ENCODE measurements at regions not wholly inside any gene's neighbourhood (a gene's known extent, or its start where the extent isn't known, plus 50 kb on each side); places are given as distances from the start of the nearest gene placed in this dataset.

DNA sequence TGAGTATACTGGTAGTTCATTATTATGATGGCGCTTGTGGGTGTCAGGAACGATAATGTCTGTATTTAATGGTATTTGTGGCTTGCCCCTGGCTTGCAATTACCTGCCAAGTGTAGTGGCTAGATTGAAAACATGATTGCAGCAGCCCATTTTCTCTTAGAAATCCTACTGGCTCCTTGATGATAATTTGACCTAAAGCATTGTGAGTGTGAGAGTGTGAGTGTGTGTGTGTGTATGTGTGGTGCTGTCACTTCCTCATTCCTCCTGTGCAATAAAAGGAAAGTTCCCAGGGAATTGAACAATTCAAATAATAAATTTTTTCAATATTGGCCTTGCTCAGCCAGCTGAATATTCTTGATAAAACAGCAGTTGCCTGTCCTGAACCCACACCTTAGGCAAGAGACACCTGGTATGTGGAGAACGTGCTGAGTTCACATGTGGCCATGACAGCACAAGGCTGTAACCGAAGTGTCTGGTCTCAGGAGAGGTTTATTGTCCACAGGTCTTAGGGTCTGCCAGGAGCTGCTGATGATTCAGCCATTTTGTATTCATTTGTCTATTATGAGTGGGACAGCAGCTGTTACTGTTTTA is 193.3 kb downstream of the CD47 start:
- no peak for DNase-seq (ENCODE audit: low read depth in 2 of 2)

- DNase-seq (ENCODE audit: low read depth in 2 of 2): no peak
Observed at GRCh38 chr3:107894998-107895397, 195.8 kb downstream of the CD47 start.

DNA sequence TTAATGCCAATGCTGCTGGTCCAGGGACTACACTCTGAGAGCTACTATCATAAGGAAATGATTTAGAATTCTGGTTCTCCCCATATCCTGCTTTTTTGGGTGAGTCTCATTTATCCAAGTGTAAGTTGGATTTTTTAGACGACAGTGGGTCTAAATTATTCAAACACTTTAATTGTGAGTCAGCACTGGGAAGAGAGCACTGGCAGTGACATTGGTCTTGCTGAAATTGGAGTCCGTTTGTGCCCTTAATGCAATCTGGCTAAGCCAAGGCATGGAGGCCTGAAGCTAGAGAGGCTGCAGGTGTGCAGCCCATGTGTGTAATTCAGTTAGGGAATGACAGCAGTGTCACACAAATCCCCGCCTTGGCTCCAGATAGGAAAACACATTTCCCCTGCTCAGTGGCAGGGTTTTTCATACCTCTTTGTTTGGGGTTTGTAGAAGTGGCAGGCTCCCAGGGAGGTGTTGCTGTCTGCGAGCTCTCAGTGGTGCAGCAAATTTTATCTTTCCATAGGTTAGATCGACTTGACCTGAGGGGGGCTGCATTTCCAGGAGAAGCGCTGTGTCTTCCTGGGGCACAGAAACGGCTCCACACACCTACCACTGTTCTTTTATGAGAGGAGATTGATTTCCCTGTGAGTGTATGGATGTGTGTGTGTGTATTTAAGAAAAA is 197.7 kb downstream of the CD47 start:
- no peak for DNase-seq (ENCODE audit: low read depth in 2 of 2)

DNA sequence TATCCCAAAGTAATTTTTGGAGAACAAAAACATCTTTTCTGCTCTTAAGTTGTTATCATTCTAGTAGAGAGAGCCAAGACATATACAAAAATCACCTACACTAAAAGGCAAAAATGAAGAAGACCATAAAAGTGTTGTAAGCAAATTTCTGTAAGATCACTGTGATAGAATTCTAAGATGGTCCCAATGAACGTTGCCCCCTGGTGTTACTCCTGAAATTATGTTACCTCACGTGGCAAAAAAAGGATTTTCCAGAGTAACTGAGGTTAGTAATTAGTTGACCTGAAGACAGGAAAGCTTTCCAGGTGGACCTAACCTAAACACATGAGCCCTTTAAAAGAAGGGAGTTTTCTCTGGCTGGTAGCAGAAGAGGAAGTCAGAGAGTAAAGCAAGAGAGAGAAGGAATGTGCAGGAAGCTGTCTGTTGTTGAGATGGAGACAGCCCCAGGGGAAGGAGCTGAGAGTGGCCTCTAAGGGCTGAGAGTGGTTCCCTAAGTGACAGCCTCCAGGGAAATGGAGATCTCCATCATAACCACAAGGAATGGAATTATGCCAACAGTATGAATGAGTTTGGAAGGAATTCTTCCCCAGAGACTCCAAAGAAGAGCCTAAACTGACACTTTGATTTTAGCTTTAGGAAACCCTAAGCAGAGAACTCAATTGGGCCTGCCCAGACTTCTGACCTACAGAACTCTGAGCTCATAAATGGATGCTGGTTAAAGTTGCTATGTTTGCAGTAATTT is 205.9 kb downstream of the CD47 start:
- no peak for DNase-seq (ENCODE audit: low read depth in 2 of 2)

DNA sequence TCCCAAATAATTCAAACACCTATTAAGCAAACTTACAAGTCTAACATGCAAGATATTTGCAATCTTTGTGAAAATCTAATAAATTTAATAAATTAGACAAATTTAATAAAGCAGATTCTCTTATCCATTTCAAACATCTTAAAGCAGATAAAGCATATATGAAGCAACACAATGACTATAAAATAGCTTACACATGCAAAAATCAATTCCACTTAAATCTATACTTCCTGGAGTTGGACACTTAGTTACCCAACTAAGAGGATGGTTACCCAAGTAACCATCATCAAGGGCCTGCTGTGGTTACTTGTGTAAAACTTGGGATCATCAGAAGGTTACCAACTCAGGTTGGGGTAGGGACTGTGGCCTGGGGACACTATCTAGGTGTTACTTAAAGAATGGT is 206.8 kb downstream of the CD47 start:
- no peak for DNase-seq (ENCODE audit: low read depth in 2 of 2)

DNA sequence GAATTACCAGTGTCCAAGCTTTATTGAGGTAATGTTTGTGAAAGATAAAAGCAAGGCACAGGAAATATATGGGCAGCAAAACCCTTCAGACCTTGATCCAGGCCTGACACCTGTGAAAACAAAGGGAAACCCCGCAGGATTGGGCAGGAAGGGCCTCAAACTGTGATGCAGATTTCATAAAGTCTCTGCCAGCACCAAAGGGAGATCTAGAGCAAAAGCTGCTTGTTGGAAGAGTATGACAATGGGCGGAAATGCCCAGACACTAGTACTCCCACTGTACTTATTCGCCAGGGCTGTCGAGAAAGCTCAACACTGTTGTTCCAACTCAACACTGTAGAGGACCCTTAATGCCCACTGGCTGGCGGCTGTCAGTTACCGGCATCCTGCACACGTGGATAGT is 207.9 kb downstream of the CD47 start:
- no peak for DNase-seq (ENCODE audit: low read depth in 2 of 2)

DNA sequence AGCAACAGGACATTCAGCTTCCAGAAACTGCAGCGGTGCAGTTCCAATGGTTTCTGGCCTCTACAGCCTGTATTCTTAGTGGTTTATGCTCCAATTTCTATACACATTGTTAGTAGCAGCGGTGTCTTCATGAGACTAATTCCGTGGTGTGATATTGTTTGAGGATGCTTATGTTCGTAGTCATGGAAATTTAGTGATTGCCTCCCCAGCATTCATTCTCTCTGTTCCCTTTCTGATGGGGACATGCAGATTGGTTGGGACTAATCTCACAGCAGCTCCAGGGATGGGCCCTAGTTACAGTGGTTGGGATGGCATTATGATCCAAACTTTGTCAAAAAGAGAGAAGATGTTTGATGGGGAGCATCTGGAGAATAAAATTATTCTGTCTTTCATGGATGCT is 208.6 kb downstream of the CD47 start:
- no peak for DNase-seq (ENCODE audit: low read depth in 2 of 2)

GRCh38 chr3:107881509-107881908 is 209.3 kb downstream of the CD47 start:
- no peak for DNase-seq (ENCODE audit: low read depth in 2 of 2)

- DNase-seq (ENCODE audit: low read depth in 2 of 2): no peak
Observed at GRCh38 chr3:107880702-107881101, 210.1 kb downstream of the CD47 start.

DNA sequence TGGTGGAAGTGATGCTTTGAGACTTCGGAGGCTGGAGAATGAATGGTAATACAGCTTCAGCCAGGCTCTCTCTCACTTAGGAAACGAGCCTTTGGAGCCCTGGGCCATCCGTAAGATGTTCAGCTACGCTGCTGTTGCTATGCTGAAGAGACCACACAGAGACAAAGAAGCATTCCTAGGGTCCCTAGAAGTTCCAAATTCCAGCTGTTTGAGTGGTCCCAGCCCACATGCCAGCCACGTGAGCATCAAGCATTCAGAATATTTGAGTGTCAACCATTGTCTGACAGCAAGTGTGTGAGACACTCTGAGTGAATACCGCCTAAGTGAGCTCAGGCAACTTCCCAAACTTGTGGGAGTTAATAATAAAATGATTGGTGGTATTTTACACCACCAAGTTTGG is 212.9 kb downstream of the CD47 start:
- DNase-seq (ENCODE audit: low read depth in 2 of 2): no peak

GRCh38 chr3:107870943-107871638 is 219.7 kb downstream of the CD47 start:
- DNase-seq (ENCODE audit: low read depth in 2 of 2): no peak

GRCh38 chr3:107870096-107870495 is 220.7 kb downstream of the CD47 start:
- DNase-seq (ENCODE audit: low read depth in 2 of 2): no peak

DNA sequence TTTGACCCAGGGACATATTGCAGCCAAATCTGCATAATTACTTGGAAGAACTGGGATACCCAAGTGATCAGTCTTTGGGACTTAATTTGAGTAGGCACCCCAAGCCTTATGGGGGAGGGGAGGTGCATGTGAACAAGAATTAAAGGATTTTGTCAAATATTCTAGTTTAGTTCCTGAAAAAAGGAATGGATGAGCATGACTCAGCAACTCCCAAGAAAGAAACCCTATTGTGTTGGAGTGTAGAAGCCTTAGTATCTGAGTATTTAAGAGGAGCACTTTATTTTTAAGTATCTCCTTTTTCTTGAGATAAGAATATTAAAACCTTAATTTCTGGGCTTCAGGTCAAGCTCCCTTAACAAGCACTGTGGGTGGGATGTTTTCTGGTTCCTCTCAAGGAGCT is 222.4 kb downstream of the CD47 start:
- DNase-seq (ENCODE audit: low read depth in 2 of 2): no peak

DNA sequence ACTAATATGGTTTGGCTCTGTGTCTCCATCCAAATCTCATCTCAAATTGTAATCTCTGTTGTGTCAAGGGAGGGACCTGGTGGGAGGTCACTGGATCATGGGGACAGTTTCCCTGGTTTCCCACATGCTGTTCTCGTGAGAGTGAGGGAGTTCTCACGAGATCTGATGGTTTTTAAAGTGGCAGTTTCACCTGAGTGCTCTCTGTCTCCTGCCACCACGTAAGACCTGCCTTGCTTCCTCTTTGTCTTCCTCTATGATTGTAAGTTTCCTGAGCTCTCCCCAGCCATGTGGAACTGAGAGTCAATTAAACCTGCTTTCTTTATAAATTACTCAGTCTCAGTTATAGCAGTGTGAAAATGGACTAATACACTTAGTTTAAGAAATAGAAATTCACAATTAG is 228.9 kb downstream of the CD47 start:
- DNase-seq (ENCODE audit: low read depth in 2 of 2): no peak

- no peak for DNase-seq (ENCODE audit: low read depth in 2 of 2)
Observed at GRCh38 chr3:107861422-107861821, 229.4 kb downstream of the CD47 start.
